Lung (tissue), 11 donors: ENCODE measurements at regions not wholly inside any gene's neighbourhood (a gene's known extent, or its start where the extent isn't known, plus 50 kb on each side); places are given as distances from the start of the nearest gene placed in this dataset.

Experiments used
- ATAC-seq: fragments of 200-7000 bp; cut with Tn5 transposase; one replicate; pipeline ENCODE4 v1.9.1; 2020; ENCODE audit warnings: moderate number of reproducible peaks; ENCODE audit not compliant: insufficient read depth, low FRiP score
- DNase-seq, 3 donors: peaks; one replicate each; pipeline ENCODE4 v3.0.0-alpha.2; 2013 to 2017
- H3K27ac ChIP-seq, 2 donors: one replicate each; pipeline ENCODE4 v1.5.1; 2013; ENCODE audit warnings: mild to moderate bottlenecking in 2 of 2, moderate library complexity in 2 of 2, control low read depth in 1 of 2, inconsistent platforms in 1 of 2, low read depth in 1 of 2, low read length in 1 of 2
- H3K27me3 ChIP-seq, 3 donors: one replicate each; pipeline ENCODE4 v1.5.1; 2013; ENCODE audit warnings: low read length in 2 of 3; ENCODE audit not compliant: control insufficient read depth in 3 of 3, insufficient read depth in 3 of 3
- H3K36me3 ChIP-seq, 4 donors: one replicate each; pipeline ENCODE4 v1.5.1; 2013; ENCODE audit warnings: low read length in 4 of 4, mild to moderate bottlenecking in 1 of 4, moderate library complexity in 1 of 4; ENCODE audit not compliant: control insufficient read depth in 4 of 4, insufficient read depth in 4 of 4
- H3K4me1 ChIP-seq, 5 donors: one replicate each; pipeline ENCODE4 v1.5.1; 2013; ENCODE audit warnings: low read length in 5 of 5, mild to moderate bottlenecking in 2 of 5, moderate library complexity in 1 of 5; ENCODE audit not compliant: control insufficient read depth in 5 of 5, insufficient read depth in 5 of 5
- H3K4me3 ChIP-seq: one replicate; pipeline ENCODE4 v1.5.1; 2013; ENCODE audit warnings: mild to moderate bottlenecking, control low read depth, moderate library complexity
- H3K9ac ChIP-seq, 2 donors: one replicate each; pipeline ENCODE4 v1.5.1; 2013; ENCODE audit warnings: low read length in 2 of 2, control low read depth in 1 of 2; ENCODE audit not compliant: insufficient read depth in 1 of 2
- H3K9me3 ChIP-seq, 4 donors: one replicate each; pipeline ENCODE4 v1.5.1; 2013; ENCODE audit warnings: low read length in 3 of 4, mild to moderate bottlenecking in 1 of 4, moderate library complexity in 1 of 4; ENCODE audit not compliant: control insufficient read depth in 4 of 4, insufficient read depth in 3 of 4
- CTCF ChIP-seq: IDR thresholded peaks from 2 replicates; pipeline ENCODE4 v1.5.1; 2012; ENCODE audit warnings: mild to moderate bottlenecking; ENCODE audit errors: control extremely low read depth, extremely low read depth
- WGBS, 2 donors: extraction: QIAGEN DNeasy Blood & Tissue Kit; methylation state at CpG; one replicate each; pipeline ENCODE4 v1.1.7; 2013; 5-methylcytosine and 5-hydroxymethylcytosine counted together
- donor health status: control.
- donor health status: control.
- donor health status: Bipolar disorder and iron deficiency.
- donor health status: healthy.
- donor health status: DM: yes; HTN: yes; CAD: no.

GRCh38 chr6:33923857-33924514 is 120.2 kb upstream of the MLN start:
- H3K4me3 ChIP-seq = no peak overlapping the region
- no peak overlapping the region for H3K9ac ChIP-seq
- peak in 1 of 3 donors; percentile 14 for DNase-seq
- no peak for TF ChIP-seq CTCF
- H3K27me3 ChIP-seq = no peaks in the 10 kb centered on the region
- WGBS, 2 donors = 55 to 57% methylated on average over 10 of the region's 10 CpGs
- peaks cover 0 to 15% (median 0%) of the 10 kb centered on the region in 5 donors for H3K4me1 ChIP-seq
- H3K27ac ChIP-seq = no peak overlapping the region
- no peaks in the 10 kb centered on the region for H3K36me3 ChIP-seq
- no peaks in the 10 kb centered on the region for H3K9me3 ChIP-seq
- no peak for ATAC-seq

GRCh38 chr6:33921745-33922144 is 117.9 kb upstream of the MLN start:
- ATAC-seq (no peak), DNase-seq (no peak)
- Histone ChIP-seq H3K27me3 (no peaks in the 10 kb centered on the region), H3K27ac (no peak overlapping the region), H3K36me3 (no peaks in the 10 kb centered on the region), H3K4me1 (peaks cover 0 to 15% (median 0%) of the 10 kb centered on the region in 5 donors), H3K9ac (no peak overlapping the region), H3K4me3 (no peak overlapping the region), H3K9me3 (no peaks in the 10 kb centered on the region)
- no peak for TF ChIP-seq CTCF
- 84 to 91% methylated on average over 5 of the region's 5 CpGs for WGBS, 2 donors

GRCh38 chr6:33918175-33918695 is 114.4 kb upstream of the MLN start:
- Histone ChIP-seq H3K4me3 (no peak overlapping the region), H3K27ac (no peak overlapping the region), H3K36me3 (no peaks in the 10 kb centered on the region), H3K9ac (no peak overlapping the region), H3K9me3 (no peaks in the 10 kb centered on the region), H3K4me1 (no peaks in the 10 kb centered on the region), H3K27me3 (no peaks in the 10 kb centered on the region)
- ATAC-seq (no peak), DNase-seq (no peak)
- 86 to 90% methylated on average over 8 of the region's 8 CpGs for WGBS, 2 donors
- TF ChIP-seq CTCF = no peak
